Neutrophil (primary cell): ENCODE measurements at regions not wholly inside any gene's neighbourhood (a gene's known extent, or its start where the extent isn't known, plus 50 kb on each side); places are given as distances from the start of the nearest gene placed in this dataset.

Experiments
- H3K27ac ChIP-seq: fragments of 200-600 bp; sonication (generic); 2 replicates; pipeline ENCODE4 v1.5.1; 2016; ENCODE audit warnings: mild to moderate bottlenecking, moderate library complexity
- H3K27me3 ChIP-seq: fragments of 200-600 bp; sonication (generic); 2 replicates; pipeline ENCODE4 v1.6.0; 2016; ENCODE audit warnings: mild to moderate bottlenecking
- H3K36me3 ChIP-seq: fragments of 200-600 bp; sonication (generic); 2 replicates; pipeline ENCODE4 v1.5.1; 2017
- H3K4me1 ChIP-seq, 2 experiments: fragments of 200-600 bp in 1 of 2; sonication (generic) in 1 of 2; 1 replicate in 1 of 2; 2 replicates in 1 of 2; pipeline versions ENCODE4 v1.5.1 to v1.6.1; 2013 to 2016; ENCODE audit warnings: low read depth in 1 of 2, low read length in 1 of 2, mild to moderate bottlenecking in 1 of 2, moderate library complexity in 1 of 2; ENCODE audit not compliant: control insufficient read depth in 1 of 2, insufficient read depth in 1 of 2
- H3K4me3 ChIP-seq, 2 experiments: fragments of 200-600 bp in 1 of 2; sonication (generic) in 1 of 2; 1 replicate in 1 of 2; 2 replicates in 1 of 2; pipeline ENCODE4 v1.5.1; 2013 to 2016; ENCODE audit warnings: low read depth in 1 of 2, low read length in 1 of 2, mild to moderate bottlenecking in 1 of 2, moderate library complexity in 1 of 2
- H3K9me3 ChIP-seq: fragments of 200-600 bp; sonication (generic); 2 replicates; pipeline ENCODE4 v1.5.1; 2016
- TF ChIP-seq, protein P1 (sequence below): fragments of 200-600 bp; sonication (generic); IDR thresholded peaks from 2 replicates; pipeline ENCODE4 v1.5.1; 2016; ENCODE audit warnings: antibody characterized with exemption

DNA sequence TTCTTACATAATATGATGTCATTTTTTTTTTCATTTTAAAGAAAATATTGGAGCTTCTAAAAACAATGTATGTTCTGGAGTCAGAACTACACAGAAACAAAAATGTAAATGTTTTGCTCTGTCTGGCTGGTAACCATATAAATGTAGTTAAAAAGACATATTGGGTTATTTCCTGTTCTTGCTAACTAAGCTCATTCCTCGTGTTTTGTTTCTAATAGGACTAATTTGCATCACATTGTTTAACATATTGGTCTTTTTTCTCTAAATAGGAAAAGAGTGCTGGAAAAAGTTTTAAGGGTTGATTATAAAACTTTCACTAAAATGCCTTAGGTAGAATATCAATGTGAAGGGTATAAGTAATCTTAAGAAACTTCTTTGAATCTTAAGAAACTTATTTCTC, 221.3 kb downstream of the SLC6A15 start:
- H3K4me1 ChIP-seq = no peaks in the 10 kb centered on the region
- no peak overlapping the region for H3K27ac ChIP-seq
- no peaks in the 10 kb centered on the region for H3K36me3 ChIP-seq
- TF ChIP-seq, protein P1, sequence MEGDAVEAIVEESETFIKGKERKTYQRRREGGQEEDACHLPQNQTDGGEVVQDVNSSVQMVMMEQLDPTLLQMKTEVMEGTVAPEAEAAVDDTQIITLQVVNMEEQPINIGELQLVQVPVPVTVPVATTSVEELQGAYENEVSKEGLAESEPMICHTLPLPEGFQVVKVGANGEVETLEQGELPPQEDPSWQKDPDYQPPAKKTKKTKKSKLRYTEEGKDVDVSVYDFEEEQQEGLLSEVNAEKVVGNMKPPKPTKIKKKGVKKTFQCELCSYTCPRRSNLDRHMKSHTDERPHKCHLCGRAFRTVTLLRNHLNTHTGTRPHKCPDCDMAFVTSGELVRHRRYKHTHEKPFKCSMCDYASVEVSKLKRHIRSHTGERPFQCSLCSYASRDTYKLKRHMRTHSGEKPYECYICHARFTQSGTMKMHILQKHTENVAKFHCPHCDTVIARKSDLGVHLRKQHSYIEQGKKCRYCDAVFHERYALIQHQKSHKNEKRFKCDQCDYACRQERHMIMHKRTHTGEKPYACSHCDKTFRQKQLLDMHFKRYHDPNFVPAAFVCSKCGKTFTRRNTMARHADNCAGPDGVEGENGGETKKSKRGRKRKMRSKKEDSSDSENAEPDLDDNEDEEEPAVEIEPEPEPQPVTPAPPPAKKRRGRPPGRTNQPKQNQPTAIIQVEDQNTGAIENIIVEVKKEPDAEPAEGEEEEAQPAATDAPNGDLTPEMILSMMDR = no peak
- no peaks in the 10 kb centered on the region for H3K9me3 ChIP-seq
- H3K27me3 ChIP-seq = no peaks in the 10 kb centered on the region
- no peak overlapping the region for H3K4me3 ChIP-seq

DNA sequence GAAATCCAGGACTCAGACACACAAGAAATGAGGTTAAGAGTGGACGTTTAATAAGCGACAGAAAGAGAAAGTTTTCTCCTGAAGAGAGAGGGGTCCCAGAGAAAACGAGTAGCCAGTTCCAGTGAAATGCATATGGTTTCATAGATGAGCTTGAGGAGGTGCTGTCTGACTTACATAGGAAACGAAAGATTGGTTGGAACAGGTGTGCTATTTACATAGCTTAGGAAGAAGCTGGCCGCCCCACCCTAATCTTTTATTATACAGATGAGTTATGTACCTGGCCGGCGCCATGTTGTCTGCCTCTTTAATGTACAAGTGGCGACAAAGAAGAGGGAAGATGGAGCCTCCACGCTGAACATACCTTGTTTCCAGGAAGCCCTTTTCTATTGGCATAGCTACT, 223.0 kb downstream of the SLC6A15 start:
- Histone ChIP-seq H3K9me3 (no peaks in the 10 kb centered on the region), H3K4me1 (no peaks in the 10 kb centered on the region), H3K36me3 (no peaks in the 10 kb centered on the region), H3K27me3 (no peaks in the 10 kb centered on the region), H3K4me3 (no peak overlapping the region), H3K27ac (no peak overlapping the region)
- TF ChIP-seq, protein P1 = no peak

DNA sequence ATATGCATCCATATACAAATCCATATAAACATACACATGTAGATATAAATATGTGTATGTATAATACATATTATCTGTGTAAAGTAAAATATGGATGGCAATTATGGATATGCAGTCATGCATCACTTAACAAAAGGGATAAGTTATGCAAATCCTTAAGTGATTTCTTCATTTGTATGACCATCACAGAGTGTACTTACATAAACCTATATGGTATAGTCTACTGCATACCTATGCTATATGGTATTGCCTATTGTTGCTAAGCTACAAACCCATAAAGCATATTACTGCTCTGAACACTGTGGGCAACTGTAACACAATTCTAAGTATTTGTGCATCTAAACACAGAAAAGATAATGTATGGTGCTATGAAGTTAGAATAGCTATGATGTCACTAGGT, 227.2 kb downstream of the SLC6A15 start:
- no peak overlapping the region for H3K27ac ChIP-seq
- no peaks in the 10 kb centered on the region for H3K27me3 ChIP-seq
- no peaks in the 10 kb centered on the region for H3K36me3 ChIP-seq
- no peaks in the 10 kb centered on the region for H3K9me3 ChIP-seq
- H3K4me3 ChIP-seq = no peak overlapping the region
- H3K4me1 ChIP-seq = no peaks in the 10 kb centered on the region
- TF ChIP-seq, protein P1 = no peak

DNA sequence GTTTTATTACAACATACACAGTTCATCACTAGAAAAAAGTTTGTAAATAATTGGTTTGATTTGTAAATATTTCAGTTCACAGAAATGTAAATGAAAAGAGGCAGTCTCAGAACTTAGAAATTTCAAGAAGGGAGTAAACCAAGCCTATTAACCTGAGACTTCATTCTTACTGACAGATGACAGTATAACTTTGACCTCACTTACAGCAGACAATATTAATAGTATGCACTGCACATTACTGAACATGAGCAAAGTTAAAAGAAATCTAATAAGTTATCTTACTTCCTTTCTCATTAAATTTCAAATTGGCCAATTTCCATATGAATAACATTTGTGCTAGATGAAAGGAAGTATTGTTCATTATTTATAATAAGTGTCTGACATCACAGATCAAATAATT, 235.8 kb downstream of the SLC6A15 start:
- Histone ChIP-seq H3K36me3 (no peaks in the 10 kb centered on the region), H3K27me3 (no peaks in the 10 kb centered on the region), H3K4me1 (no peaks in the 10 kb centered on the region), H3K9me3 (no peaks in the 10 kb centered on the region), H3K4me3 (no peak overlapping the region), H3K27ac (no peak overlapping the region)
- TF ChIP-seq, protein P1 = no peak

DNA sequence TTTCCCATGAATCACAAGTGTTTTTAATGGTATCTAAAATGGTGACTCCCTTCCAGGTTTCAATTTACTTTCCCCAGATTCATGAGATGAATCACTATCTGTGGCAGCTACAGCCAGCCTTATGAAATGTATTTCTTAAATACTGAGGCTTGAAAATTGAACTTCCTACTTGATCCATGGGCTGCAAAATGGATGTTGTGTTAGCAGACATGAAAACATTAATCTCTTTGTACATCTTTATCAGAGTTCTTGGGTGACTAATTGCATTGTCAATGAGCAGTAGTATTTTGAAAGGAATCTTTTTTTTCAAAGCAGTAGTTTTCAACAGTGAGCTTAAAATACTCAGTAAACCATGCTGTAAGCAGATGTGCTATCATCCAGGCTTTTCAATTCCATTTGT, 250.8 kb downstream of the SLC6A15 start:
- H3K9me3 ChIP-seq = no peaks in the 10 kb centered on the region
- H3K36me3 ChIP-seq = no peaks in the 10 kb centered on the region
- TF ChIP-seq, protein P1 = no peak
- no peaks in the 10 kb centered on the region for H3K27me3 ChIP-seq
- no peak overlapping the region for H3K27ac ChIP-seq
- no peaks in the 10 kb centered on the region for H3K4me1 ChIP-seq
- no peak overlapping the region for H3K4me3 ChIP-seq

DNA sequence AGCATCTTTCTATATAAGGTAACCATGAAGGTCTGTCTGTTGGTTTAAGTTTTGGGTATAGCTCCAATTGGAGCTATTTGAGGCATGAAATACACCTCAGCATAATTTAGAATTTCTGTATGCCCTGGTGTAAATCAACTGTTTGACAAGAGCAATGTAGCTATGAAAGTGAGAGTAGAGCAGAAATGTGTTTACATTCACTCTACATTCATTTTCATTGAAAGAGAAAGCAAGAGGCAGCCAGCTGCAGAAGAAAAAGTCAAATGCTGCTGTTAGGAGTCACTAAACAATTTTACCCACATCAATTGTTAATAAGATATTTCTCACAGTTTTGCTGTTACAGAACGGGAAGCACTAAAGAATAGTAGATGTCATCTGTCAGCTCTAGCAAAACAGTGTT, 252.5 kb downstream of the SLC6A15 start:
- H3K27ac ChIP-seq = no peak overlapping the region
- no peaks in the 10 kb centered on the region for H3K9me3 ChIP-seq
- no peaks in the 10 kb centered on the region for H3K36me3 ChIP-seq
- no peaks in the 10 kb centered on the region for H3K4me1 ChIP-seq
- H3K27me3 ChIP-seq = no peaks in the 10 kb centered on the region
- no peak overlapping the region for H3K4me3 ChIP-seq
- TF ChIP-seq, protein P1 = no peak
